ENCODE measurements at regions not wholly inside any gene's neighbourhood (a gene's known extent, or its start where the extent isn't known, plus 50 kb on each side); places are given as distances from the start of the nearest gene placed in this dataset.
A peak's percentile ranks its signal among the peaks of the same experiment; 100 is the strongest.

- ChIA-PET CTCF (interaction anchor here (0.6 kb wide), 1 partner anchor 402 kb away, joined by 3 read pairs; no protein-coding TSS in a partner anchor), POLR2A (ENCODE audit: low non-redundant PET) (interaction anchor here (0.7 kb wide), 1 partner anchor 53 kb away, joined by 6 read pairs; no protein-coding TSS in a partner anchor)
- peak; percentile 80 for DNase-seq (ENCODE audit: low spot score)
- peaks cover 26% of the 10 kb centered on the region for H3K4me1 ChIP-seq (ENCODE audit: insufficient read depth, low read length, poor library complexity, severe bottlenecking)
- no TSS peak for BruUV-seq (replicated peaks)
- H3K9me3 ChIP-seq (ENCODE audit: low read depth, low read length, poor library complexity, severe bottlenecking): no peaks in the 10 kb centered on the region
- H3K4me3 ChIP-seq (ENCODE audit: low read depth, low read length, poor library complexity, severe bottlenecking): peak overlapping the region; percentile 3
- H3K27ac ChIP-seq (ENCODE audit: low read depth, low read length, poor library complexity, severe bottlenecking): peak overlapping the region; percentile 75
- TF ChIP-seq CTCF (conservative IDR thresholded peaks at IDR 0.05; ENCODE audit: low read depth, low read length) (no peak), EZH2 (IDR thresholded peaks at IDR 0.05; ENCODE audit: borderline replicate concordance, low read depth, low read length, poor library complexity, severe bottlenecking) (no peak)
- no peaks in the 10 kb centered on the region for H3K36me3 ChIP-seq (ENCODE audit: insufficient read depth, low read length, poor library complexity, severe bottlenecking)
- no peaks in the 10 kb centered on the region for H3K27me3 ChIP-seq (replicated peaks; ENCODE audit: insufficient read depth, low read depth, low read length, poor library complexity)
- intact Hi-C loops (cut with micrococcal nuclease; ENCODE audit: unreplicated experiment): no loop called here
Measured at GRCh38 chr11:95556342-95557163, 233.0 kb downstream of the FAM76B start.

GRCh38 chr11:95556011-95556341, 233.6 kb downstream of the FAM76B start:
- ChIA-PET CTCF (no interaction called here), POLR2A (ENCODE audit: low non-redundant PET) (no interaction called here)
- no peak for DNase-seq (ENCODE audit: low spot score)
- Histone ChIP-seq H3K36me3 (ENCODE audit: insufficient read depth, low read length, poor library complexity, severe bottlenecking) (no peaks in the 10 kb centered on the region), H3K4me3 (ENCODE audit: low read depth, low read length, poor library complexity, severe bottlenecking) (no peak overlapping the region), H3K27me3 (replicated peaks; ENCODE audit: insufficient read depth, low read depth, low read length, poor library complexity) (no peaks in the 10 kb centered on the region), H3K27ac (ENCODE audit: low read depth, low read length, poor library complexity, severe bottlenecking) (peak overlapping the region; percentile 75), H3K4me1 (ENCODE audit: insufficient read depth, low read length, poor library complexity, severe bottlenecking) (peaks cover 26% of the 10 kb centered on the region), H3K9me3 (ENCODE audit: low read depth, low read length, poor library complexity, severe bottlenecking) (no peaks in the 10 kb centered on the region)
- intact Hi-C loops (cut with micrococcal nuclease; ENCODE audit: unreplicated experiment): no loop called here
- TF ChIP-seq EZH2 (IDR thresholded peaks at IDR 0.05; ENCODE audit: borderline replicate concordance, low read depth, low read length, poor library complexity, severe bottlenecking): no peak
- no peak for TF ChIP-seq CTCF (conservative IDR thresholded peaks at IDR 0.05; ENCODE audit: low read depth, low read length)
- no TSS peak for BruUV-seq (replicated peaks)

DNA sequence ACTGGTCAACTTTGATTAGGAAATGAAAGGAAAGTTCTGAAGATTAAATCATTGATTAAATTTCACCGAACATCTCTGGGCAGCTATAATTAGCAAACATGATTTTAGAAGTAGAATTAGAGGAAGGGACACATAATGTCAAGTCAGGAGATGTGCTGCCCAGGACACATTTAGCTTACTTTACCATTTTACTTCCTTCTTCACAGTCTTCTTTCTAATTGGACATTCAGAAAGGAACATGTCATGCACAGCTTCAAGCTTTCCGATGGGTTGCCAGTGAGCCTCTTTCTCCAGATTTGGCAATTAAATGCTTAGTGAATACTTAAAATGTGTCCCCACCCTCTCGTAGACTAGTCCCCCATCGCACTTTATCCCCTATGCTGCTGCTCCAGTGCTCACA, 234.7 kb downstream of the FAM76B start:
- H3K9me3 ChIP-seq (ENCODE audit: low read depth, low read length, poor library complexity, severe bottlenecking): no peaks in the 10 kb centered on the region
- intact Hi-C loops (cut with micrococcal nuclease; ENCODE audit: unreplicated experiment): no loop called here
- TF ChIP-seq CTCF (conservative IDR thresholded peaks at IDR 0.05; ENCODE audit: low read depth, low read length) (no peak), EZH2 (IDR thresholded peaks at IDR 0.05; ENCODE audit: borderline replicate concordance, low read depth, low read length, poor library complexity, severe bottlenecking) (no peak)
- H3K27me3 ChIP-seq (replicated peaks; ENCODE audit: insufficient read depth, low read depth, low read length, poor library complexity): no peaks in the 10 kb centered on the region
- no peak for DNase-seq (ENCODE audit: low spot score)
- H3K27ac ChIP-seq (ENCODE audit: low read depth, low read length, poor library complexity, severe bottlenecking): no peak overlapping the region
- ChIA-PET CTCF (no interaction called here), POLR2A (ENCODE audit: low non-redundant PET) (no interaction called here)
- H3K4me1 ChIP-seq (ENCODE audit: insufficient read depth, low read length, poor library complexity, severe bottlenecking): peaks cover 26% of the 10 kb centered on the region
- BruUV-seq (replicated peaks): no TSS peak
- H3K36me3 ChIP-seq (ENCODE audit: insufficient read depth, low read length, poor library complexity, severe bottlenecking): no peaks in the 10 kb centered on the region
- no peak overlapping the region for H3K4me3 ChIP-seq (ENCODE audit: low read depth, low read length, poor library complexity, severe bottlenecking)

Data from A673 (cell line).